Esophagus (tissue), 2 donors: ENCODE measurements at regions not wholly inside any gene's neighbourhood (a gene's known extent, or its start where the extent isn't known, plus 50 kb on each side); places are given as distances from the start of the nearest gene placed in this dataset.

Source experiments
- H3K27ac ChIP-seq, 2 donors: one replicate each; pipeline ENCODE4 v1.5.1; 2013; ENCODE audit warnings: low read depth in 2 of 2, mild to moderate bottlenecking in 2 of 2, inconsistent platforms in 1 of 2, low read length in 1 of 2, moderate library complexity in 1 of 2
- H3K27me3 ChIP-seq, 2 donors: one replicate each; pipeline ENCODE4 v1.6.1; 2013; ENCODE audit warnings: low read length in 2 of 2, control low read depth in 1 of 2, mild to moderate bottlenecking in 1 of 2; ENCODE audit not compliant: insufficient read depth in 2 of 2, control insufficient read depth in 1 of 2
- H3K36me3 ChIP-seq, 2 donors: one replicate each; pipeline ENCODE4 v1.6.1; 2013; ENCODE audit warnings: low read length in 1 of 2; ENCODE audit not compliant: control insufficient read depth in 2 of 2, insufficient read depth in 2 of 2
- H3K4me1 ChIP-seq, 2 donors: one replicate each; pipeline ENCODE4 v1.6.1; 2013; ENCODE audit warnings: low read length in 1 of 2; ENCODE audit not compliant: control insufficient read depth in 2 of 2, insufficient read depth in 2 of 2
- H3K4me3 ChIP-seq, 2 donors: one replicate each; pipeline ENCODE4 v1.5.1; 2013; ENCODE audit warnings: low read length in 2 of 2, mild to moderate bottlenecking in 2 of 2, low read depth in 1 of 2, moderate library complexity in 1 of 2
- H3K9me3 ChIP-seq, 2 donors: one replicate each; pipeline ENCODE4 v1.6.1; 2013; ENCODE audit warnings: mild to moderate bottlenecking in 2 of 2, low read depth in 1 of 2, low read length in 1 of 2, moderate library complexity in 1 of 2; ENCODE audit not compliant: control insufficient read depth in 2 of 2, insufficient read depth in 1 of 2
- WGBS, 2 donors: extraction: QIAGEN DNeasy Blood & Tissue Kit; methylation state at CpG; one replicate each; pipeline ENCODE4 v1.1.7; 2013; 5-methylcytosine and 5-hydroxymethylcytosine counted together
- donor health status: healthy with polysubstance abuse.
- donor health status: Bipolar disorder and iron deficiency.

- WGBS, 2 donors, result 21 to 34% methylated on average over 5 of the region's 5 CpGs
- Histone ChIP-seq H3K4me3 (peak overlapping the region in 1 of 2 donors; percentile 14), H3K9me3 (no peaks in the 10 kb centered on the region), H3K36me3 (no peaks in the 10 kb centered on the region), H3K27me3 (no peaks in the 10 kb centered on the region), H3K27ac (no peak overlapping the region), H3K4me1 (no peaks in the 10 kb centered on the region)
These were observed 158.7 kb upstream of the NCKAP5 start for GRCh38 chr2:133726973-133727372.

GRCh38 chr2:133732059-133732458, 163.8 kb upstream of the NCKAP5 start:
- H3K36me3 ChIP-seq, result no peaks in the 10 kb centered on the region
- H3K27ac ChIP-seq, result no peak overlapping the region
- no peaks in the 10 kb centered on the region for H3K27me3 ChIP-seq
- peaks cover 0 to 3% of the 10 kb centered on the region in 2 donors for H3K9me3 ChIP-seq
- no peak overlapping the region for H3K4me3 ChIP-seq
- WGBS, 2 donors, result 91 to 94% methylated on average over 2 of the region's 2 CpGs
- H3K4me1 ChIP-seq, result no peaks in the 10 kb centered on the region

- H3K27ac ChIP-seq, result no peak overlapping the region
- peaks cover 0 to 3% of the 10 kb centered on the region in 2 donors for H3K9me3 ChIP-seq
- no peaks in the 10 kb centered on the region for H3K4me1 ChIP-seq
- H3K27me3 ChIP-seq, result no peaks in the 10 kb centered on the region
- no peak overlapping the region for H3K4me3 ChIP-seq
- no peaks in the 10 kb centered on the region for H3K36me3 ChIP-seq
- 72 to 79% methylated on average over 6 of the region's 6 CpGs for whole genome bisulfite sequencing, 2 donors
These were observed 165.0 kb upstream of the NCKAP5 start for GRCh38 chr2:133732982-133733900.

GRCh38 chr2:133733901-133734255, 165.6 kb upstream of the NCKAP5 start:
- Histone ChIP-seq H3K4me1 (no peaks in the 10 kb centered on the region), H3K27ac (no peak overlapping the region), H3K4me3 (no peak overlapping the region), H3K9me3 (peaks cover 0 to 3% of the 10 kb centered on the region in 2 donors), H3K27me3 (no peaks in the 10 kb centered on the region), H3K36me3 (no peaks in the 10 kb centered on the region)
- 76 to 83% methylated on average over 2 of the region's 2 CpGs for WGBS, 2 donors

- WGBS, 2 donors, result 86 to 90% methylated on average over 3 of the region's 3 CpGs
- no peak overlapping the region for H3K4me3 ChIP-seq
- H3K36me3 ChIP-seq, result no peaks in the 10 kb centered on the region
- no peak overlapping the region for H3K27ac ChIP-seq
- H3K27me3 ChIP-seq, result no peaks in the 10 kb centered on the region
- no peaks in the 10 kb centered on the region for H3K4me1 ChIP-seq
- H3K9me3 ChIP-seq, result peaks cover 0 to 3% of the 10 kb centered on the region in 2 donors
These were observed 166.6 kb upstream of the NCKAP5 start for GRCh38 chr2:133734716-133735495.

DNA sequence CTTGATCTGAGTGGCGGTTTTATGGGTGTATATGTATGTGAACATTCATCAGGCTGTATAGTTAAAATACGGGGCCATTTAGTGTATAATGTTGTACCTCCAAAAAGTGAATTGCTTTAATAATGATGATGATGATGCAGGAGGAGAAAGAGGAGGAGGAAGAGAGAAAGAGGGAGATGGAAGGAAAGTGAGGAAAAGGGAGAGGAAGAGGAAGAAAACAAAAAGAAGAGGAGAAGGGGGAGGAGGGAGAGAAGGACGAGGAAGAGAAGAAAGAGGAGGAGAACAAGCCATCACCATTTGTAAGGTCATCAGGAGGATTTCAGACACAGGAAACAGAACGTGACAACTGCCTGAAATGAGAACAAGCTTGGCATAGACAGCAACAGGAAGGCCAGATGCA, 168.4 kb upstream of the NCKAP5 start:
- Histone ChIP-seq H3K36me3 (no peaks in the 10 kb centered on the region), H3K27ac (no peak overlapping the region), H3K27me3 (no peaks in the 10 kb centered on the region), H3K9me3 (peaks cover 0 to 3% of the 10 kb centered on the region in 2 donors), H3K4me3 (no peak overlapping the region), H3K4me1 (no peaks in the 10 kb centered on the region)
- WGBS, 2 donors, result 60 to 74% methylated on average over 4 of the region's 4 CpGs

DNA sequence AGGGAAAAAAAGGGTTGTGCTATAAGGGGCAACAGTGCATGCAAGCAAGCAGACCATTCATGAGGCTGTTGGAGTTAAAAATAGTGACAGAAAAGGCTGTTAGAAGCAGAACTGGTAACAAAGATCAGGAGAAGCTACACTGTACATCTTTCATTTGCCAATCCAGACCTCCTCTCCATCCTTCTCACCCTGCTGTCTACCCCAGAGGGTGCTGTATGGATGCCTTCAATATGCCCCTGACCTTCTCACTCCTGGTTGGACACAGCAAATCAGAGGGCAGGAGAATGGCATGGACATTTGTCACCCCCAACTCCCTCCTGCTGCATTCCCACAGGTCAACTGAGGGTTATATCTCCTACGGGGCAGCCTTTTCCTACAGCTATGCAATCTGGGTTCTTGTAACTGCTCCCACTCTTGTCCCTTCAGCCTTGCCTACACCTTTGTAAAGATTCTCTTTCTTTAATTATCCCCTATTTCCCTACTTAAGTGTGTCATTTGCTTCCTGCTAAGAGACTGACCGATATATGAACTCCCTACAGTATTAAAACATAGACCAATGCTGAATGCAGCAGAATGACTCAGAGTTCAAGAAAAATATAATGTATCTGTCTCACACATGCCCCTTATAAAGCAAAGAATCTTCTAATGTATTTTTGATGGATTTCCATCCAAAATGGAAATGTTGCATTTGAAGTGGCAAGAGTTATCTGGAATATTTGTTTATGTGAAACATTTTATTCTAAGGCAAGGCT, 169.2 kb upstream of the NCKAP5 start:
- H3K27ac ChIP-seq, result no peak overlapping the region
- no peaks in the 10 kb centered on the region for H3K4me1 ChIP-seq
- WGBS, 2 donors, result 58 to 86% methylated on average over 2 of the region's 2 CpGs
- peaks cover 0 to 3% of the 10 kb centered on the region in 2 donors for H3K9me3 ChIP-seq
- H3K36me3 ChIP-seq, result no peaks in the 10 kb centered on the region
- no peak overlapping the region for H3K4me3 ChIP-seq
- H3K27me3 ChIP-seq, result no peaks in the 10 kb centered on the region

DNA sequence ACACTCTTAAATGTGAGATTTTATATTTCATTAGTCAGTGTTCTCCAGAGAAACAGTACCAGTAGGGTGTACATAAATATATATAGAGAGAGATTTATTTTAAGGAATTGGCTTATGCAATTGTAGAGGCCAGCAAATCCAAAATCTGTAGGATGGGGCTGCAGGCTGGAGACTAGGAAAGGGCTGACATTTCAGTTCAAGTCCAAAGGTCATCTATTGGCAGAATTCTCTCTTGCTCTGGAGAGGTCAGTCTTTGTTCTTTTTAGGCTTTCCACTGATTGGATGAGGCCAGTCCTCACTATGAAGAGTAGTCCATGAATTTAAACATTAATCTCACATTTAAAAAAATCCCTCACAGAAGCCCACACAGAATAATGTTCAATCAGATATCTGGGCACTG, 170.8 kb upstream of the NCKAP5 start:
- H3K27ac ChIP-seq, result no peak overlapping the region
- H3K4me1 ChIP-seq, result no peaks in the 10 kb centered on the region
- H3K9me3 ChIP-seq, result no peaks in the 10 kb centered on the region
- no peaks in the 10 kb centered on the region for H3K27me3 ChIP-seq
- H3K4me3 ChIP-seq, result no peak overlapping the region
- H3K36me3 ChIP-seq, result no peaks in the 10 kb centered on the region

DNA sequence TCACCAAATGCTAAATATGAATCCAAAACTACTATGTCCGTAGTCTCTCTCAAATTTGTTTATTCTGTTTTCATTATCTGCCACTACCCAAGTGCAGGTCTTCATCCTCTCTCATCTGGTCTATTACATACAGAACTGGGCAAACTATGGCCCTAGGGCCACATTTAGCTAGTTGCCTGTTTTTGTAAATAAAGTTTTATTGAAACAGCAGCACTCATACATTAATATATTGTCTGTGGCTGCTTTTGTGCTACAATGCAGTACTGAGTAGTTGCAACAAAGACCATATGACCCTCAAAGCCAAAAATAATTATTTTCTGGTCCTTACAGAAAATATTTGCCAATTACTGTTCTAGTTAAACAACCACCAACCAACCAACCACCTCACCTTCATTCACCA, 172.2 kb upstream of the NCKAP5 start:
- 83 to 90% methylated on average over 1 of the region's 1 CpG for WGBS, 2 donors
- Histone ChIP-seq H3K9me3 (no peaks in the 10 kb centered on the region), H3K36me3 (no peaks in the 10 kb centered on the region), H3K4me3 (no peak overlapping the region), H3K4me1 (no peaks in the 10 kb centered on the region), H3K27me3 (no peaks in the 10 kb centered on the region), H3K27ac (no peak overlapping the region)
